ENCODE measurements at regions not wholly inside any gene's neighbourhood (a gene's known extent, or its start where the extent isn't known, plus 50 kb on each side); places are given as distances from the start of the nearest gene placed in this dataset.
A peak's percentile ranks its signal among the peaks of the same experiment; 100 is the strongest.

- no peak for DNase-seq (ENCODE audit: low spot score)
Measured at GRCh38 chr2:118565786-118566540, 281.5 kb downstream of the EN1 start.

DNA sequence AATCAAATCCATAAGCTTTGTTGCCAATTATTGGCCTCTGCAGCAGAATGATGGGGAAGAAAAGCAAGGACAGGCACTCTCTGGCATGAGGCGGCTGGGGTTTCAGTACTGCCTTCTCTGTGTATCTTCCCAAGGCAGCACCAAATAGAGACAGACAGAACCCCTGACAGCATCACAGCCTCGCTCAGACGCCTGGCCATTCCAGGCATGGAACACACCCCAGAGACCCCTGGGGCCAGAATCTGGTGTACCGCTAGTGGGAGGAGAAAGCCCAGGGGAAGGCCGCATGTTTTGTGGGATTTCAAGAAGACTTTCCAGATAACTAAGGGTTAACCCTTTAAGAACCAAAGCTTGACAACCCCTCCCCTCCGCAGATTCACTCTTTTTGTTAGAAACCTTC is 282.1 kb downstream of the EN1 start:
- DNase-seq (ENCODE audit: low spot score): no peak

DNA sequence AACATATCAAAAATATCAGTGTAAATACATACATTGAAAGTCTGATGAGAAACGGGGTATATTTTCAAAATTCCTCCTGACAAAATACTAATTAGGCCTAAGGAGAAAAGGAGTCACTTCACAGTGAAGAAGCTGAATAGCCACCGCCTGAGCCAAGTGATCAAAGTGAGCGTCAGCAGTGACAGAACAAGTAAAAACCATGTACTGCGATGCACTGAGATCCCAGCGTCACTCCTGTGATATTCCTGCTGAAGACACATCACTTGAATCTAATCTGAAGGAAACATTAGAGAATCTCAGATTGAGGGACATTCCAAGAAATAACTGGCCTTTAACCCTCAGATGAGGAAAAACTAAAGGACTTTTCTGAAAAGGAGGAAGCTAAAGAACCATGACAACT is 285.3 kb downstream of the EN1 start:
- DNase-seq (ENCODE audit: low spot score): no peak

DNA sequence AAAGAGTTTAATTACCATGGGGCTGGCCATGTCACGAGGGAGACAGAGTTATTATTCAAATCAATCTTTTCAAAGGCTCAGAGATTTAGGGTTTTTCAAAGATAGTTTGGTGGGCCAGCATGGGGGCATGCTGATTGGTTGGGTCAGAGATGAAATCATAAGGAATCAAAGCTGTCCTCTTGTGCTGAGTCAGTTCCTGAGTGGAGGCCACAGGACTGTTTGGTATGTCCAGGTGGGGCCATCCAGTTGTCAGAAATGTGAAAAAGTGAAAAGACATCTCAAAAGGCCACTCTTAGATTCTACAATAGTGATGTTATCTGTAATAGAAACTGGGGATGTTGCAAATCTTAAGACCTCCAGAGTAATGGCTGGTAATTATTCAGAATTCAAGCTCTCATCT is 288.6 kb downstream of the EN1 start:
- no peak for DNase-seq (ENCODE audit: low spot score)

DNA sequence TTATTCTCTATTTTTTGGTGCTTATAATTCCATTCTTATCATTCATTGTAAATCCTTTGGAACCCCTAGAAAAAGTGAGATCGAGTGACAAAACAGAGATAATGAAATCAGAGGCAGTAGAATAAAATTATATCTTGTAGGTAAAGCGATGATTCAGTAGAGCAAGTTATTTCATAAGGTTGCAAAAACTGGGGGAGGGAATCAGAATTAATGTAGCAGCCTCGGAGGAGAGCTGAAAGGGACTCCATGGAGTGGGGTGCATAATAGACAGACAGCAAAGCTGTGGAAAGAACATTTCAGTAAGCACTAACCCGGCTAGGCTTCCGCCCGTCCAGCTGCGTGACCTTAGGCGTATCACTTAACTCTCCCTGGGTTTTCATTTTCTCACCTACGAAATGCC is 289.7 kb downstream of the EN1 start:
- no peak for DNase-seq (ENCODE audit: low spot score)

- DNase-seq (ENCODE audit: low spot score): no peak
Measured at GRCh38 chr2:118557016-118557415, 290.4 kb downstream of the EN1 start.

DNA sequence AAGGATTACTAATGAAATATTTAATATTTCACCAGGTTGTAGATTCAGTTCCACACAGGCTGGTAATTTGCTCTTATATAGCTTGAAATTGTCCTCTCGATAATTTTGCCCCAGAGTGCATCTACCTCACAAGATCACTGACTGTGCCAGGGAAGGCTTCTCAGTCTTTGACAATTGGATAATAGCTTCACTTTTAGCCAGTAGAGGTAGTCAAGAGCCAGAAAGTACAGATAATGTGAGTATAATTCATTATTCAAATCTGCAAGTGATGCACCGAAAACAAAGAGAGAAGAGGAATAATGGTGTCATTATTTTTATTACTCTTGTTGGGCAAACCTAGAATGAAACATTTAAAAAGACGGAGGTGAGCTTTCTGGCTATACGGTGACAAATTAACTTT is 292.8 kb downstream of the EN1 start:
- no peak for DNase-seq (ENCODE audit: low spot score)

DNA sequence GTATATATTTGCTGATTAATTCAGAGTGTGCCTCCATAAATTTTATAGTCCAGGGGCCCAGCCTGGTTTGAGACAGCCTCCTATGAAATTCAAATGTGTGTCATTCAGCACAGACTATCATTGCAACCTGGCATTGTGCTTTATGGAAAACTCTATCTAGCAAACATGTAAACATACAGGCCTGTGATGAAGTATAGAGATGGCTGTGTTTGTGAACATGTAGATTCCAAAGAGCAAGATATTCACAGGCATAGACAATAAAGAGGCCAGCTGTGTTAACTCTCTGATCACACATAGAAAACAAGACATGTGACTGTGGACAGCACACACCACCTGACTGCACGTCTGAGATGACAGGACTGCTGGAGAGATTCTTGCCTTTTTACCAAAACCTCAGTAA is 297.9 kb downstream of the EN1 start:
- no peak for DNase-seq (ENCODE audit: low spot score)

DNA sequence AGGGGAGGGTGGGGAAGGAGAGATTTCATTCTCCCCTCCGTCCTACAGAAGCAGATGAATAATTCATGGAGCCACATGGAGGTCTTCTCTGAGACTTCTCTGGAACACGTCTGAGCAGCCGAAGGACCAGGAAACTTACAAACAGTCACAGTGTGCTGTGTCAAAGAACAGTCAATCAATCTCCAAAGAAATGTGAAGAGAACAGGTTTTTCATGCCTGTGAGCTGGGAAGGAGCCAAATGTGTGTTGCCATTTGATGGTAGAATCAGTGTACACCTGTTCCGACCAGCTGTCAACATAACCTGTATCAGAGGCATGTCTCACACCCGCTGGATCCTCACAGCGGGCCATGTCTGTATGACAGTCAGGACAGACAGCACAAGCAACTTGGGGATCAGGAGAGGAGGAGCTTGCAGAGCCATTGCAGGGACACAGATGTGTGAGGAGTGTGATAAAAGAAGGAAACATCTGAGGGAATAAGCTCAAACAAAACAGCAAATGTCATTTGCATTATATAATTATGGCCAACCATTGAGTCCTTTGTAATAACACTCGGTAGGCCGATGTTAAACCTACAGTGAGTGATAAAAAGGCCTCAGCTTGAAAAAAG is 298.5 kb downstream of the EN1 start:
- no peak for DNase-seq (ENCODE audit: low spot score)

GRCh38 chr2:118539290-118539689 is 308.2 kb downstream of the EN1 start:
- peak; percentile 21 for DNase-seq (ENCODE audit: low spot score)

GRCh38 chr2:118536306-118536705 is 311.1 kb downstream of the EN1 start:
- DNase-seq (ENCODE audit: low spot score): no peak

DNA sequence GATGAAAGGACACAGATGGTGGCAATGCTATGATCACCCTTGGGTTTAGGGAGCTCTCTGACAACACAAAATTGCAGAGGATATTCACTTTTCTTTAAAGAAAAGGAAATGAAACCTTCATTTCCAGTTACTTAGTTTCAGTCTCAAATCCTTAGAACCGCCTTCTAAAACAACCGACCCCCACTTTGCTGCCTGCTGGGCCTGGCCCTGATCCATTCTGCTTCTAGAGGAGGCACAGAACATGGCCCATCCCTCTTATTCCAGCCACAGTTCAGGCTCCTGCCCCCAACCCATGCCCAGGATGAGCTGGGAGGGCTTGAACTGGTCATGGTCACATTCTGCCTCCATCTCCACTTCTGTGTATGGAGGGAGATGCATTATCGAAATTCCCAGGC is 311.6 kb downstream of the EN1 start:
- no peak for DNase-seq (ENCODE audit: low spot score)

GRCh38 chr2:118535171-118535817 is 312.2 kb downstream of the EN1 start:
- no peak for DNase-seq (ENCODE audit: low spot score)

- DNase-seq (ENCODE audit: low spot score): no peak
Measured at GRCh38 chr2:118530976-118531375, 316.5 kb downstream of the EN1 start.

- DNase-seq (ENCODE audit: low spot score): no peak
Measured at GRCh38 chr2:118529908-118530599, 317.4 kb downstream of the EN1 start.

GRCh38 chr2:118527571-118527970 is 319.9 kb downstream of the EN1 start:
- no peak for DNase-seq (ENCODE audit: low spot score)

DNA sequence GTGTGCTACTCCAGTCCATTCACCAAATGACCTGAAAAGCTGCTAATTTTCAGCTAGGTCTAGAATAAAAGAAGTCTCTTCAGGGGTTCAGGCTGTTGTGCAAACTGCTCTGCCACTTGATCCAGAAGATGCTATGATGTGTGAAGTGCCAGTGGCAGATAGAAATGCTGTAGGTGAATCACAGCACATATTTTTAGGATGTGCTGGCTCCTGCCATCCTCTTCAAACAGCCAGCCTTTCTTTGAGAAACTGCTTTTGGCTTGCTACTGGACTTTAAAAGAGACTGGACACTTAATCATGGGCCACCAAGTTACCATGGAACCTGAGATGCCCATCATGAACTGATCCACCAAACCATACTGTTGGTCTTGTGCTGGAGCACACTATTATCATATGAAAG is 322.1 kb downstream of the EN1 start:
- DNase-seq (ENCODE audit: low spot score): no peak

- DNase-seq (ENCODE audit: low spot score): no peak
Measured at GRCh38 chr2:118524911-118525310, 322.5 kb downstream of the EN1 start.

DNA sequence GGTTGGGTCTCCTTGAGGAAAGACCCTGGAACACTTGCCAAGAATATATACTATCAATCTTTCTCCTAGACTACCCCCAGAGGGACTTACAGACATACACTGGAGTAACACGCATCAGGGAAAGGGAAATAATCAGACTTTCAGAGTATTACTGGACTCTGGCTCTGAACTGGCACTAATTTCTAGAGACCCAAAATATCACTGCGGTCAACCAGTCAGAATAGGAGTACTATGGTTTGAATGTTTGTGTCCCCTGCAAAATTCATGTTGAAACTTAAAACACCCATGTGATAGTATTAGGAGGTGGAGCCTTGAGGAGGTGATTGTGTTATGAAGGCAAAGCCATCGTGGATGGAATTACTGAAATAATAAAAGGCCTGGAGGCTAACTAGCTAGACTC is 323.7 kb downstream of the EN1 start:
- no peak for DNase-seq (ENCODE audit: low spot score)

GRCh38 chr2:118521960-118522359 is 325.5 kb downstream of the EN1 start:
- DNase-seq (ENCODE audit: low spot score): no peak

- no peak for DNase-seq (ENCODE audit: low spot score)
Measured at GRCh38 chr2:118521272-118521671, 326.2 kb downstream of the EN1 start.

GRCh38 chr2:118520246-118520645 is 327.2 kb downstream of the EN1 start:
- no peak for DNase-seq (ENCODE audit: low spot score)

- DNase-seq (ENCODE audit: low spot score): no peak
Measured at GRCh38 chr2:118519511-118519910, 327.9 kb downstream of the EN1 start.

All from RKO (cell line).